ENCODE measurements at regions not wholly inside any gene's neighbourhood (a gene's known extent, or its start where the extent isn't known, plus 50 kb on each side); places are given as distances from the start of the nearest gene placed in this dataset.
"Not testable (repeated sequence)": the region's sequence is repeated elsewhere in the genome, so short reads cannot be mapped to it uniquely, and the experiment has no call there.

- Mint-ChIP-seq H3K4me3 (no peak overlapping the region), H3K27ac (peak overlapping the region in 2 of 8 donors; percentile 17 to 63), H3K9me3 (no peaks in the 10 kb centered on the region), H3K36me3 (peaks cover 0 to 16% (median 1%) of the 10 kb centered on the region in 3 donors), H3K4me1 (peaks cover 57 to 93% (median 88%) of the 10 kb centered on the region in 3 donors), H3K27me3 (no peaks in the 10 kb centered on the region)
- H3K27me3 ChIP-seq (ENCODE audit: insufficient read depth, low read length, poor library complexity, severe bottlenecking) = no peaks in the 10 kb centered on the region
- H3K27ac ChIP-seq (ENCODE audit: low read depth, low read length) = no peak overlapping the region
- DNase-seq = no peak
- CTCF ChIA-PET = no interaction called here
- peaks cover 29% of the 10 kb centered on the region for H3K4me1 ChIP-seq (ENCODE audit: insufficient read depth, low read length)
- POLR2A ChIA-PET = no interaction called here
- H3K36me3 ChIP-seq (ENCODE audit: insufficient read depth, low read length) = no peaks in the 10 kb centered on the region
- no peaks in the 10 kb centered on the region for H3K9me3 ChIP-seq (ENCODE audit: low read length)
- no peak overlapping the region for H3K4me3 ChIP-seq (ENCODE audit: low read length)
Observed at GRCh38 chr22:42189761-42190160, 59.2 kb upstream of the CYP2D6 start.

DNA sequence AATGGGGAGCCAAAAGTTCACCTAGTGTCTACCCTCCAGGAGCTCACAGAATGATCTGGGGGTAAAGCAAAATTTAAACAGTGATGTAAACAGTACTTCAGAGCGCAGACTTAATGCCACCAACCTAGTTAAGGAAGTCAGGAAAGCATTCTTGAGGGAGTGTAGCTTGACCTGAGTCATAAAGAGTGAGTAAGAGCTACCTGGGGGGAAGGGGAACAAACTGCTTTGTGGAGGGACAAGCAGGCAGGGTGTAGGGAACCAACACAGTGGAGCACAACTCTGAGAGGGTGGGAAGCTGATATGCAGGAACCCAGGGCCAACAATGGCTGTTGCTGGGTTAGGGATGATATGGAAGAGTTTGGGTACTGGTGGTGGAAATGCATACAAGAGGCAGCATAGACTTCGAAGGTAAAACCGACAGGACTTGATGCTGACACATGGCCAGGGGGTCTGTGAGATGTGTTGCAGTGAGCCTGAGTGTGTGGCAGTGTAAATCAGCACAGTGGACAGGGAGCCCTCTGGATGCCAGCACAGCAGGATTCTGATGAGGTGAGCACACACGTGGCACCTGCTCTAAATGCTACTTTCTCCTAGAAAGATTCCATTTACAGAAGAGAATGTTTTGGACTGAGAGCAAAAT, 58.3 kb upstream of the CYP2D6 start:
- H3K9me3 Mint-ChIP-seq = no peaks in the 10 kb centered on the region
- H3K36me3 Mint-ChIP-seq = peaks cover 0 to 16% (median 1%) of the 10 kb centered on the region in 3 donors
- ChIA-PET POLR2A (no interaction called here), CTCF (no interaction called here)
- Histone ChIP-seq H3K36me3 (ENCODE audit: insufficient read depth, low read length) (no peaks in the 10 kb centered on the region), H3K9me3 (ENCODE audit: low read length) (no peaks in the 10 kb centered on the region), H3K27ac (ENCODE audit: low read depth, low read length) (no peak overlapping the region), H3K4me1 (ENCODE audit: insufficient read depth, low read length) (peaks cover 32% of the 10 kb centered on the region), H3K27me3 (ENCODE audit: insufficient read depth, low read length, poor library complexity, severe bottlenecking) (no peaks in the 10 kb centered on the region), H3K4me3 (ENCODE audit: low read length) (no peak overlapping the region)
- no peak overlapping the region for H3K4me3 Mint-ChIP-seq
- DNase-seq = no peak
- H3K27ac Mint-ChIP-seq = peak overlapping the region in 3 of 8 donors; percentile 24 to 68 (median 29)
- no peaks in the 10 kb centered on the region for H3K27me3 Mint-ChIP-seq
- peaks cover 55 to 93% (median 87%) of the 10 kb centered on the region in 3 donors for H3K4me1 Mint-ChIP-seq

- Mint-ChIP-seq H3K4me1 (peaks cover 56 to 93% (median 87%) of the 10 kb centered on the region in 3 donors), H3K27ac (peak overlapping the region in 1 of 8 donors; percentile 73), H3K4me3 (no peak overlapping the region), H3K27me3 (no peaks in the 10 kb centered on the region), H3K9me3 (no peaks in the 10 kb centered on the region), H3K36me3 (peaks cover 0 to 13% (median 1%) of the 10 kb centered on the region in 3 donors)
- Histone ChIP-seq H3K27me3 (ENCODE audit: insufficient read depth, low read length, poor library complexity, severe bottlenecking) (no peaks in the 10 kb centered on the region), H3K4me3 (ENCODE audit: low read length) (no peak overlapping the region), H3K4me1 (ENCODE audit: insufficient read depth, low read length) (peaks cover 31% of the 10 kb centered on the region), H3K27ac (ENCODE audit: low read depth, low read length) (no peak overlapping the region), H3K36me3 (ENCODE audit: insufficient read depth, low read length) (no peaks in the 10 kb centered on the region), H3K9me3 (ENCODE audit: low read length) (no peaks in the 10 kb centered on the region)
- CTCF ChIA-PET = no interaction called here
- DNase-seq = no peak
- POLR2A ChIA-PET = interaction anchor here (0.5 kb wide), 1 partner anchor 574 kb away, joined by 3 read pairs; no protein-coding TSS in a partner anchor
Observed at GRCh38 chr22:42187646-42188045, 57.0 kb upstream of the CYP2D6 start.

DNA sequence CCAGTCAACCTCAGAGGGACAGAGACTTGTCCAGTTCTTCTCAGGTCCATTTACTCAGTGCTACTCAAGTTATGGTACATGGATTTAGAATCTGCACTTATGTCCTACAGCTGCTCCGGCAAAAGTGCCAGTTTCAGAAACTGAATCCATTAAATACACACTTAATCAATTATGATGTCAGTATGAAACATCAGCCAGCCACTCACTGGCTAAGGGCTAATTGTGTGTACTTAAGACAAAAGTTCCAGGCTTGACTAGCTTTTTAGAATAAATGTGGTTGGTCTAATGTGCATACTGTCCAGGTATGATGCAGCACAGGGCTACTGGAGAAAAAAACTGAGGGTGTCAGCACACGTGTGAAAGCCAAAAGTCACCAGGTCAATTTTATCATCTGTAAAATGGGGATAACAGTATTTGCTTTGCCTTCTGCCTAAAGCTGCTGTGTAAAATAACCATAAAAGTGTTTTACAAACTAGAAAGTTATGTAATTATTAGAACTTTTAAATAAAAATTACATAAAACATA, 55.4 kb upstream of the CYP2D6 start:
- ChIA-PET CTCF (interaction anchor here (0.9 kb wide), 1 partner anchor 17 kb away, joined by 3 read pairs; no protein-coding TSS in a partner anchor), POLR2A (no interaction called here)
- Mint-ChIP-seq H3K27ac (peak overlapping the region in 6 of 8 donors; percentile 12 to 63 (median 20)), H3K27me3 (no peaks in the 10 kb centered on the region), H3K4me1 (peaks cover 57 to 94% (median 88%) of the 10 kb centered on the region in 3 donors), H3K9me3 (no peaks in the 10 kb centered on the region), H3K36me3 (peaks cover 0 to 10% (median 1%) of the 10 kb centered on the region in 3 donors), H3K4me3 (no peak overlapping the region)
- no peak for DNase-seq
- Histone ChIP-seq H3K4me1 (ENCODE audit: insufficient read depth, low read length) (peaks cover 42% of the 10 kb centered on the region), H3K9me3 (ENCODE audit: low read length) (no peaks in the 10 kb centered on the region), H3K36me3 (ENCODE audit: insufficient read depth, low read length) (no peaks in the 10 kb centered on the region), H3K4me3 (ENCODE audit: low read length) (no peak overlapping the region), H3K27ac (ENCODE audit: low read depth, low read length) (no peak overlapping the region), H3K27me3 (ENCODE audit: insufficient read depth, low read length, poor library complexity, severe bottlenecking) (no peaks in the 10 kb centered on the region)

GRCh38 chr22:42184852-42185251, 54.2 kb upstream of the CYP2D6 start:
- no peak overlapping the region for H3K27ac ChIP-seq (ENCODE audit: low read depth, low read length)
- CTCF ChIA-PET = no interaction called here
- H3K27ac Mint-ChIP-seq = peak overlapping the region in 7 of 8 donors; percentile 17 to 87 (median 38)

DNA sequence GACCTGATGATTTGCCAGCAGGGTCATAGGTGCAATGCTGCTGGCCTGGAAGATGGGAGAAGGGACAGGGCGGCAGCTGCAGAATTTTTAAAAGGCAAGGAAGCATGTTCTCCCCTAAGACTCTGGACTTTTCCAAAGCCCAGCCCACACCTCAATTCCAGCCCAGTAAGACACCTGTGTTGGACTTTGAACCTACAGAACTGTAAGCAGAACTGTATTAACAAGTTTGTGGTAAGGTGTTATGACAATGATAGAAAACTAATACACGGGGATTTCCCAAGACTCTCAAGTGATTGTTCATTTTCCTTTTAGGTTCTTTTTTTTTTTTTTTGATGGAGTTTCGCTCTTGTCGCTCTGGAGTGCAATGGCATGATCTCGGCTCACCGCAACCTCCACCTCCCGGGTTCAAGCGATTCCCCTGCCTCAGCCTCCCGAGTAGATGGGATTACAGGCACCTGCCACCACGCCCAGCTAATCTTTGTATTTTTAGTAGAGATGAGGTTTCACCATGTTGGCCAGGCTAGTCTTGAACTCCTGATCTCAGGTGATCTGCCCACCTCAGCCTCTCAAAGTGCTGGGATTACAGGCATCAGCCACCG, 53.0 kb upstream of the CYP2D6 start:
- H3K4me3 ChIP-seq (ENCODE audit: low read length); H3K27me3 ChIP-seq (ENCODE audit: insufficient read depth, low read length, poor library complexity, severe bottlenecking); POLR2A ChIA-PET; H3K27me3 Mint-ChIP-seq; H3K36me3 ChIP-seq (ENCODE audit: insufficient read depth, low read length); H3K27ac ChIP-seq (ENCODE audit: low read depth, low read length); H3K9me3 ChIP-seq (ENCODE audit: low read length); CTCF ChIA-PET; H3K9me3 Mint-ChIP-seq: not testable (repeated sequence)
- Mint-ChIP-seq H3K4me1 (peaks cover 64 to 92% (median 92%) of the 10 kb centered on the region in 3 donors), H3K27ac (peak overlapping the region; percentile 62 to 98 (median 88)), H3K36me3 (peaks cover 0 to 12% (median 5%) of the 10 kb centered on the region in 3 donors), H3K4me3 (peak overlapping the region in 5 of 7 donors; percentile 11 to 59 (median 34))
- peaks cover 58% of the 10 kb centered on the region for H3K4me1 ChIP-seq (ENCODE audit: insufficient read depth, low read length)
- DNase-seq = peak in 2 of 5 donors; percentile 3 to 21

More at GRCh38 chr22:42184852-42185251, 54.2 kb upstream of the CYP2D6 start:
- H3K27me3 ChIP-seq (ENCODE audit: insufficient read depth, low read length, poor library complexity, severe bottlenecking) = no peaks in the 10 kb centered on the region
- Mint-ChIP-seq H3K9me3 (no peaks in the 10 kb centered on the region), H3K4me3 (no peak overlapping the region), H3K27me3 (no peaks in the 10 kb centered on the region), H3K4me1 (peaks cover 63 to 94% (median 90%) of the 10 kb centered on the region in 3 donors), H3K36me3 (peaks cover 0 to 13% (median 1%) of the 10 kb centered on the region in 3 donors)
- H3K4me1 ChIP-seq (ENCODE audit: insufficient read depth, low read length) = peaks cover 54% of the 10 kb centered on the region
- POLR2A ChIA-PET = interaction anchor here (0.5 kb wide), 1 partner anchor 671 kb away, joined by 3 read pairs; no protein-coding TSS in a partner anchor
- H3K36me3 ChIP-seq (ENCODE audit: insufficient read depth, low read length) = no peaks in the 10 kb centered on the region
- no peak for DNase-seq
- H3K4me3 ChIP-seq (ENCODE audit: low read length) = no peak overlapping the region
- H3K9me3 ChIP-seq (ENCODE audit: low read length) = no peaks in the 10 kb centered on the region

- Mint-ChIP-seq H3K4me3 (peak overlapping the region in 6 of 7 donors; percentile 46 to 84 (median 66)), H3K9me3 (no peaks in the 10 kb centered on the region), H3K4me1 (peaks cover 70 to 88% (median 81%) of the 10 kb centered on the region in 3 donors), H3K27me3 (no peaks in the 10 kb centered on the region), H3K27ac (peak overlapping the region; percentile 66 to 98 (median 95)), H3K36me3 (peaks cover 0 to 29% (median 13%) of the 10 kb centered on the region in 3 donors)
- Histone ChIP-seq H3K4me3 (ENCODE audit: low read length) (no peak overlapping the region), H3K4me1 (ENCODE audit: insufficient read depth, low read length) (peaks cover 53% of the 10 kb centered on the region), H3K27ac (ENCODE audit: low read depth, low read length) (no peak overlapping the region), H3K27me3 (ENCODE audit: insufficient read depth, low read length, poor library complexity, severe bottlenecking) (no peaks in the 10 kb centered on the region), H3K9me3 (ENCODE audit: low read length) (no peaks in the 10 kb centered on the region), H3K36me3 (ENCODE audit: insufficient read depth, low read length) (no peaks in the 10 kb centered on the region)
- ChIA-PET POLR2A (no interaction called here), CTCF (interaction anchor here (1.1 kb wide), 2 partner anchors 12 to 22 kb away, joined by 3 read pairs; no protein-coding TSS in a partner anchor)
- peak; percentile 15 to 77 (median 71) for DNase-seq
Observed at GRCh38 chr22:42180349-42180842, 49.8 kb upstream of the CYP2D6 start.

Data from CD8-positive, alpha-beta memory T cell (primary cell).